Esophagus muscularis mucosa (tissue), 4 donors: ENCODE measurements at regions not wholly inside any gene's neighbourhood (a gene's known extent, or its start where the extent isn't known, plus 50 kb on each side); places are given as distances from the start of the nearest gene placed in this dataset.

Source experiments
- DNase-seq: peaks from one replicate; pipeline ENCODE4 v3.0.0-alpha.2; 2017; ENCODE audit errors: extremely low spot score
- H3K27ac ChIP-seq, 4 donors: fragments of 200-600 bp; sonication (generic); replicated peaks in 1 of 4; 1 replicate in 3 of 4; 2 replicates in 1 of 4; pipeline ENCODE4 v1.5.1; 2016 to 2019; ENCODE audit warnings: mild to moderate bottlenecking in 1 of 4
- H3K27me3 ChIP-seq, 4 donors: fragments of 200-600 bp; sonication (generic); one replicate each; pipeline versions ENCODE4 v1.5.1 to v1.6.0; 2016 to 2019
- H3K36me3 ChIP-seq, 4 donors: fragments of 200-600 bp; sonication (generic); one replicate each; pipeline ENCODE4 v1.5.1; 2016 to 2019
- H3K4me1 ChIP-seq, 4 donors: fragments of 200-600 bp; sonication (generic); one replicate each; pipeline ENCODE4 v1.5.1; 2016 to 2019
- H3K4me3 ChIP-seq, 4 donors: fragments of 200-600 bp; sonication (generic); 1 replicate in 2 of 4; 2 replicates in 2 of 4; pipeline ENCODE4 v1.5.1; 2016 to 2019; ENCODE audit warnings: mild to moderate bottlenecking in 4 of 4, moderate library complexity in 1 of 4
- H3K9me3 ChIP-seq, 4 donors: fragments of 200-600 bp; sonication (generic); 1 replicate in 3 of 4; 2 replicates in 1 of 4; pipeline ENCODE4 v1.5.1; 2016 to 2019
- EP300 ChIP-seq: sonication (generic); formaldehyde crosslinking; IDR thresholded peaks from one replicate; pipeline ENCODE4 v1.6.1; 2017; ENCODE audit warnings: antibody characterized with exemption
- POLR2A ChIP-seq: fragments of 450-650 bp; IDR thresholded peaks from one replicate; pipeline ENCODE4 v1.6.1; 2017; ENCODE audit warnings: antibody characterized with exemption, moderate library complexity, mild to moderate bottlenecking, low read depth
- POLR2AphosphoS5 ChIP-seq, 2 donors: sonication (generic); formaldehyde crosslinking; IDR thresholded peaks; one replicate each; pipeline ENCODE4 v1.6.1; 2017; ENCODE audit warnings: antibody characterized with exemption in 2 of 2
- WGBS: methylation state at CpG from one replicate; pipeline ENCODE4 v1.1.5; 2018; 5-methylcytosine and 5-hydroxymethylcytosine counted together
- intact Hi-C: fragments of 100-400 bp; cut with DNase I; formaldehyde crosslinking; loops from one replicate; pipeline ENCODE4 v1.15.1; 2023
- TF ChIP-seq, protein P1 (sequence below), 3 experiments: fragments of 200-600 bp in 2 of 3; fragments of 450-650 bp in 1 of 3; sonication (generic) in 2 of 3; IDR thresholded peaks; one replicate each; pipeline ENCODE4 v1.5.1; 2017 to 2019; ENCODE audit warnings: antibody characterized with exemption in 3 of 3, mild to moderate bottlenecking in 2 of 3, moderate library complexity in 1 of 3

DNA sequence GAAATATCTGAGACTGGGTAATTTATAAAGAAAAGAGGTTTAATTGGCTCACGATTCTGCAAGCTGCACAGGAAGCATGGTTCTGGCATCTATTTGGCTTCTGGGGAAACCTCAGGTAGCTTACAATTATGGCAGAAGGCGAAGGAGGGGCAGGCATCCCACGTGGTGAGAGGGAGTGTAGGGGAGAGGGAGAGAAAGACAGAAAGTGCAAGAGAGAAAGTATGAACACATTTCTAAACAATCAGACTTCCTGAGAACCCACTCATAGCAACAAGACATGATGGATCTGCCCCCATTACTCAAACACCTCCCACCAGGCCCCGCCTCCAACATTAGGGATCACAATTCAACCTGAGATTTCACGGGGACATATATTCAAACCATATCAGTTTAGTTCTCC, 107.4 kb downstream of the PERP start:
- WGBS: 70% methylated on average over 5 of the region's 5 CpGs
- intact Hi-C loops: loop anchor here (2.0 to 10.0 kb wide), 3 partner anchors 111 to 765 kb away; partner anchors contain the start of gene HEBP2

DNA sequence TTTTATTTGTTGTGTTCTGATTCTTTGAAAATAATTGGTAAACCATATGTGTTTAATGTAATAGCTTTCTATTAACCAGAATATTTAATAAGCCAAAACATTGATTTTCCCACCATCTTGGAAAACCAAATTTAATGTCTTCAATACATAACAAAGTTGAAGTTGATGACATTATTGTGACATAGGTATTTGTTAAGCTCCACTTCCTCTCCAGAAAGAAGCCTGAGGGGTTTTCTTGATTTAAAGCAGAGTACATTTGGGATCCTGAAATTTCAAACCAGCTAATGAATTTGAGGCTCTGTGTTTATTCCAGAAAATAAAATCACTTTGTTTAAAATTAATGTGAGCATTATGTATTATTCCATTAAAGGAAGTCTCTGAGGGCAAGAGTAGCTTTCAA, 106.3 kb downstream of the PERP start:
- Histone ChIP-seq H3K27ac (no peak overlapping the region), H3K27me3 (no peaks in the 10 kb centered on the region), H3K36me3 (no peaks in the 10 kb centered on the region), H3K4me1 (no peaks in the 10 kb centered on the region), H3K4me3 (no peak overlapping the region), H3K9me3 (peaks cover 0 to 12% (median 6%) of the 10 kb centered on the region in 4 donors)
- DNase-seq: no peak
- intact Hi-C loops: loop anchor here (2.0 to 10.0 kb wide), 3 partner anchors 110 to 764 kb away; partner anchors contain the start of gene HEBP2
- TF ChIP-seq EP300 (no peak), POLR2AphosphoS5 (IDR thresholded peaks at IDR 0.05) (no peak), POLR2A (no peak)
- TF ChIP-seq, protein P1, sequence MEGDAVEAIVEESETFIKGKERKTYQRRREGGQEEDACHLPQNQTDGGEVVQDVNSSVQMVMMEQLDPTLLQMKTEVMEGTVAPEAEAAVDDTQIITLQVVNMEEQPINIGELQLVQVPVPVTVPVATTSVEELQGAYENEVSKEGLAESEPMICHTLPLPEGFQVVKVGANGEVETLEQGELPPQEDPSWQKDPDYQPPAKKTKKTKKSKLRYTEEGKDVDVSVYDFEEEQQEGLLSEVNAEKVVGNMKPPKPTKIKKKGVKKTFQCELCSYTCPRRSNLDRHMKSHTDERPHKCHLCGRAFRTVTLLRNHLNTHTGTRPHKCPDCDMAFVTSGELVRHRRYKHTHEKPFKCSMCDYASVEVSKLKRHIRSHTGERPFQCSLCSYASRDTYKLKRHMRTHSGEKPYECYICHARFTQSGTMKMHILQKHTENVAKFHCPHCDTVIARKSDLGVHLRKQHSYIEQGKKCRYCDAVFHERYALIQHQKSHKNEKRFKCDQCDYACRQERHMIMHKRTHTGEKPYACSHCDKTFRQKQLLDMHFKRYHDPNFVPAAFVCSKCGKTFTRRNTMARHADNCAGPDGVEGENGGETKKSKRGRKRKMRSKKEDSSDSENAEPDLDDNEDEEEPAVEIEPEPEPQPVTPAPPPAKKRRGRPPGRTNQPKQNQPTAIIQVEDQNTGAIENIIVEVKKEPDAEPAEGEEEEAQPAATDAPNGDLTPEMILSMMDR (IDR thresholded peaks at IDR 0.05): no peak

More for the DNA sequence above, 107.4 kb downstream of the PERP start:
- Histone ChIP-seq H3K4me1 (no peaks in the 10 kb centered on the region), H3K27me3 (no peaks in the 10 kb centered on the region), H3K27ac (no peak overlapping the region), H3K4me3 (no peak overlapping the region), H3K36me3 (no peaks in the 10 kb centered on the region), H3K9me3 (peaks cover 0 to 12% (median 6%) of the 10 kb centered on the region in 4 donors)
- peak; percentile 60 for DNase-seq
- TF ChIP-seq, protein P1 (IDR thresholded peaks at IDR 0.05): no peak
- TF ChIP-seq POLR2A (no peak), EP300 (no peak), POLR2AphosphoS5 (IDR thresholded peaks at IDR 0.05) (no peak)

DNA sequence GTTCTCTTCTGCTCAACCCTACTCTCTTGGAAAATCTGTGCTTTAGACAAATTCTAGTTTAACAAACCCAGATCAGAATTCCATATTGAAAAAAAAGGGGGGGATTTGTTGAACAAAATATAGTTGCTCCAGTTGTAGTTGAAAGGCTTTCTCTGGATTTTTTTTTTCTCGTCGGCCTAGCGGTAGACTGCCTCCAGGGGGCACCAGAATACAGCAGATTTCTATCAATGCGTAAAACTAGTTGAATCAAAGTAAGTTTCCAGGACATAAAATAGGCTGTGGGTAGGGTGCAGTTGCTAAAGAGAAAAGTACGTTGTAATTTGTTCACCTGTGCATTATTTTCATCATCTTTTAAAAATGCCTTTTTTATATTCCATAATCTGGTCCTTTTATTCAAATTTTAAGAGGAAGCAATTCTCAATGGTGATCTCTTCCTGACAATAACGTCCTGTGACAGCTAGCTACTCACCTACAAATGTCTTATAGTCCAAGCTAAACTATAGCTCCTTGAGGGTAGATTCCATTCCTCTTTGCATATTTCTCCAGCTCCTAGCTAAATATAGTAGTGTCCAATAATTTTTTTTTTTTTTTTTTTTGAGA, 105.4 kb downstream of the PERP start:
- Histone ChIP-seq H3K4me3 (no peak overlapping the region), H3K36me3 (no peaks in the 10 kb centered on the region), H3K27me3 (no peaks in the 10 kb centered on the region), H3K27ac (no peak overlapping the region), H3K9me3 (peaks cover 0 to 11% (median 6%) of the 10 kb centered on the region in 4 donors), H3K4me1 (peaks cover 0 to 1% (median 0%) of the 10 kb centered on the region in 4 donors)
- intact Hi-C loops: loop anchor here (2.0 to 10.0 kb wide), 3 partner anchors 109 to 763 kb away; partner anchors contain the start of gene HEBP2
- 10% methylated on average over 6 of the region's 6 CpGs for WGBS
- no peak for DNase-seq
- TF ChIP-seq, protein P1 (IDR thresholded peaks at IDR 0.05): peak; percentile 86 to 89 (median 87)
- TF ChIP-seq EP300 (no peak), POLR2AphosphoS5 (IDR thresholded peaks at IDR 0.05) (no peak), POLR2A (no peak)

DNA sequence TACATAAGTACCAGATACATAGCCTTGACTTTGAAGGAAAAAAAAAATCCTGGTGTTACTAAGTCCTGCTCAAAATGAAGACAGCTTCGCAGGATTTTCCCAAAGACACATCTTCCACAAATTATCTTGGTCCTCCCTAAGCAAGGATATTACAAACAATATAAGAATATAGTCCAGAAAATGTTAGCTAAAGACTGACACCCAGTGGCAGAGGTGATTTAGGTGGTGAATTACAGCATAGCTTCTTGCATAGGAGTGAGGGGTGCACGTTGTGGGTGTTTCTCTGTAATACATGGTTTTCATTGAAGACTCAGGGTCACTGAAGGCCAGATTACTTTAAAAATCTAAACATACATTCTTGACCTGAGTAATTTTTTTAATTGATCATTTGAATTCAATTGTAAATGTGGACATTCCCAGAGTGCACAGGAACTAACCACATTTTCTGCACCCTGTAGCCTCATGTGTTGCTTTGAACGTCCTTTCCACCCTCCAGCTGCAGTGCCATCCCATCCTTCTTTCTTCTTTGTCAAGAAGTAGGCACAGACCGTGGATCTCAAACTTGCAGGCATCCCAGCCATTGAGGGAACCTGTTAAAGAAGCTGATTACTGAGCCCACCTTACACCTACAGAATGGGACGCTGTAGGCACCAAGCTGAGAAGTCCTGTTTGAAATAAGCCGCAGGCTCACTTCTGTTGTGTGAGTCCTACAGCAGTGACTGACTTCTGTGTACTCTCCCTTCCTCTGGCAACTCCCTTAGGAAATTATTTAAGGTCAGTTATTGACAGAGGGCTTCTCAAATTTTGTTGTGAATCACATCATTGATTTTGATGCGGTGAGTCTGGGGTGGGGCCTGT, 102.6 kb downstream of the PERP start:
- Histone ChIP-seq H3K36me3 (no peaks in the 10 kb centered on the region), H3K4me3 (no peak overlapping the region), H3K27ac (no peak overlapping the region), H3K27me3 (no peaks in the 10 kb centered on the region), H3K4me1 (peaks cover 0 to 3% (median 0%) of the 10 kb centered on the region in 4 donors), H3K9me3 (no peaks in the 10 kb centered on the region)
- 56% methylated on average over 7 of the region's 7 CpGs for WGBS
- TF ChIP-seq, protein P1 (IDR thresholded peaks at IDR 0.05): peak; percentile 38 to 44 (median 41)
- no peak for TF ChIP-seq POLR2A
- intact Hi-C loops: loop anchor here (10.0 kb wide), 2 partner anchors 400 to 760 kb away; partner anchors contain the start of gene HEBP2
- DNase-seq: no peak
